Memory B cell (primary cell): ENCODE measurements at regions not wholly inside any gene's neighbourhood (a gene's known extent, or its start where the extent isn't known, plus 50 kb on each side); places are given as distances from the start of the nearest gene placed in this dataset.

Experiments used
- ATAC-seq: fragments of 150-1000 bp; cut with Tn5 transposase; 2 replicates; pipeline ENCODE4 v1.10.0; 2021; ENCODE audit warnings: low read depth, mild to moderate bottlenecking, moderate library complexity
- DNase-seq, 2 donors: peaks; one replicate each; pipeline ENCODE4 v3.0.0; 2022; ENCODE audit warnings: low spot score in 2 of 2
- H3K27ac Mint-ChIP-seq: one replicate; pipeline ENCODE4 v1.8.0; 2022; ENCODE audit warnings: mild to moderate bottlenecking, moderate library complexity, mixed read lengths
- H3K27me3 Mint-ChIP-seq: one replicate; pipeline ENCODE4 v1.8.0; 2022; ENCODE audit warnings: mixed read lengths
- H3K36me3 Mint-ChIP-seq: one replicate; pipeline ENCODE4 v1.8.0; 2022; ENCODE audit warnings: mild to moderate bottlenecking, mixed read lengths
- H3K4me1 Mint-ChIP-seq: one replicate; pipeline ENCODE4 v1.8.0; 2022; ENCODE audit warnings: mixed read lengths
- H3K4me3 Mint-ChIP-seq: one replicate; pipeline ENCODE4 v1.8.0; 2022; ENCODE audit warnings: mild to moderate bottlenecking, moderate library complexity, mixed read lengths
- H3K9me3 Mint-ChIP-seq: one replicate; pipeline ENCODE4 v1.8.0; 2022; ENCODE audit warnings: mixed read lengths

DNA sequence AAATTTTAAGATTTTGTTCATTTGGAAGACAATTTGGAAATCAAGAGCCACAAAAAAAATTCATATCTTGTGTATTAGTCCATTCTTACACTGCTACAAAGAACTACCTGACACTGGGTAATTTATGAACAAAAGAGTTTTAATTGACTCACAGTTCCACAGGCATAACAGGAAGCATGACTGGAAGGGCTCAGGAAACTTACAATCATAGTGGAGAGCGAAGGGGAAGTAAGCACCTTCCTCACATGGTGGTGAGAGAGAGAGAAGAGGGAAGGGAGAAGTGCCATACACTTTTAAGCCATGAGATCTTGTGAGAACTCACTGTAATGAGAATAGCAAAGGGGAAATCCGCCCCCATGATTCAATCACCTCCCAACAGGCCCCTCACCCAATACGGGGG is 274.4 kb downstream of the KCNN2 start:
- Mint-ChIP-seq H3K27me3 (no peaks in the 10 kb centered on the region), H3K4me1 (no peaks in the 10 kb centered on the region), H3K27ac (no peak overlapping the region), H3K9me3 (peaks cover 5% of the 10 kb centered on the region), H3K36me3 (no peaks in the 10 kb centered on the region), H3K4me3 (no peak overlapping the region)
- ATAC-seq (no peak), DNase-seq (no peak)

- no peak overlapping the region for H3K4me3 Mint-ChIP-seq
- no peaks in the 10 kb centered on the region for H3K27me3 Mint-ChIP-seq
- H3K36me3 Mint-ChIP-seq, result no peaks in the 10 kb centered on the region
- no peak for ATAC-seq
- no peak overlapping the region for H3K27ac Mint-ChIP-seq
- no peak for DNase-seq
- H3K9me3 Mint-ChIP-seq, result peaks cover 4% of the 10 kb centered on the region
- H3K4me1 Mint-ChIP-seq, result no peaks in the 10 kb centered on the region
Measured at GRCh38 chr5:114634967-114635901, 273.4 kb downstream of the KCNN2 start.

DNA sequence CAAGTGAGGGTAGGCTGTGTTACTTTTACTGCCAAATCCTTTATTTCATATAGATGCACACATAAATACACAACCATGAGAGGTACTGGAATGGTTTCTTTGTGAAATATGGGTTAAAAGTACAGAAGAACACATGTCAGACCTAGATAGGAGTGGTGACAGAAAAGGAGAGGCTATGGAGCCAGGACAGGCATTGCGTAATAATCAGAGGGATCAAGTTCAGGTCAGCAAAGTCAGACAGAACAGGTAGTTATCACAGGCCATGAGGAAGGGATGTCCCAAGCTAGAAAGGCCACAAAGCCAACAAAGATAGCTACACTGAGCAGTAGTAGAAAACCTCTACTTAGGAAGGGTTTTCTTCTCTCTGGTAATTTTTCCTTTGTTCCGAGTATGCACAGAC is 272.6 kb downstream of the KCNN2 start:
- Mint-ChIP-seq H3K36me3 (no peaks in the 10 kb centered on the region), H3K9me3 (peaks cover 4% of the 10 kb centered on the region), H3K27ac (no peak overlapping the region), H3K4me1 (no peaks in the 10 kb centered on the region), H3K4me3 (no peak overlapping the region), H3K27me3 (no peaks in the 10 kb centered on the region)
- ATAC-seq, result no peak
- no peak for DNase-seq

DNA sequence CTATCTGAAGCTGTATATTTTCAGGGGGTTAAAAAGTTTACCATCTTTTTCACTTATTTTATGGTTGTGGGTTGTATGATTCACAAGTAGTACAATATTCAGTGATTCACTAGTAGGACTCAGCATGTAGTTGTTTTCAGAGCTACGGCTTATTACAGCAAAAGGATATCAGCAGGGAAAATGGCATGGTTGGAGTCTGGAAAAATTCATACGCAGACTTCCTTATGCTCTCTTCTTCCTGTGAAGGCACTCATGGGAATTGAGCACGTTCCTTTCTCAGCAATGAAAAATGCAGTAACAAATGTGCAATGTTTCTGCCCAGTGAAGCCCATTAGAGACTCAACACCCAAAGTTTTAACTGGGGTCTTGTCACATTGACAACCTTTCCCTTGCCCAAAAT is 250.5 kb downstream of the KCNN2 start:
- no peak for DNase-seq
- H3K9me3 Mint-ChIP-seq, result peaks cover 10% of the 10 kb centered on the region
- no peaks in the 10 kb centered on the region for H3K4me1 Mint-ChIP-seq

GRCh38 chr5:114581136-114581535 is 219.3 kb downstream of the KCNN2 start:
- no peak overlapping the region for H3K27ac Mint-ChIP-seq
- ATAC-seq (no peak), DNase-seq (no peak)
- no peak overlapping the region for H3K4me3 Mint-ChIP-seq
- no peaks in the 10 kb centered on the region for H3K4me1 Mint-ChIP-seq
- no peaks in the 10 kb centered on the region for H3K36me3 Mint-ChIP-seq
- H3K9me3 Mint-ChIP-seq, result peaks cover 6% of the 10 kb centered on the region
- no peaks in the 10 kb centered on the region for H3K27me3 Mint-ChIP-seq

More for the DNA sequence above, 250.5 kb downstream of the KCNN2 start:
- Mint-ChIP-seq H3K4me3 (no peak overlapping the region), H3K36me3 (no peaks in the 10 kb centered on the region), H3K27ac (no peak overlapping the region), H3K27me3 (no peaks in the 10 kb centered on the region)
- ATAC-seq, result no peak

DNA sequence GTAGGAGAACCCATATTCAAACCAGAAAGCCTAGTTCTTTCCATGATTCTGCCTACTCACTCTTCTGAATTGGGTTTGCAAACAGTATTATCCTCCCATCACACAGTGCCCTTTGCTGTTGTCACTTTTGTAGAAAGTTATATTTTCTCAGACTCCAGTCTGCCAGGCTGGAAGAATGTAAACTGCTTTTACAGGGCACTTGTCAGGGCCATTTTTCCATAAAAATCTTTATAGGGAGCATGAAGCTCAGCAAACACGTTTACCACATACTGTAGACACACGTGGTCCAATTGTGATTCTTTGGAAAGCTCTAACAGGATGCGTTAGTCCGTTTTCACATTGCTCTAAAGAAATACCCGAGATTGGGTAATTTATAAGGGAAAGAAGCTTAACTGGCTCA is 204.0 kb downstream of the KCNN2 start:
- H3K27ac Mint-ChIP-seq, result no peak overlapping the region
- no peak for ATAC-seq
- H3K36me3 Mint-ChIP-seq, result no peaks in the 10 kb centered on the region
- H3K4me3 Mint-ChIP-seq, result no peak overlapping the region
- peaks cover 9% of the 10 kb centered on the region for H3K9me3 Mint-ChIP-seq
- no peak for DNase-seq
- H3K4me1 Mint-ChIP-seq, result no peaks in the 10 kb centered on the region
- H3K27me3 Mint-ChIP-seq, result peaks cover 3% of the 10 kb centered on the region

GRCh38 chr5:114565139-114565538 is 203.3 kb downstream of the KCNN2 start:
- Mint-ChIP-seq H3K27ac (no peak overlapping the region), H3K36me3 (no peaks in the 10 kb centered on the region), H3K4me1 (no peaks in the 10 kb centered on the region), H3K27me3 (peaks cover 3% of the 10 kb centered on the region), H3K4me3 (no peak overlapping the region), H3K9me3 (peaks cover 9% of the 10 kb centered on the region)
- ATAC-seq (no peak), DNase-seq (no peak)

DNA sequence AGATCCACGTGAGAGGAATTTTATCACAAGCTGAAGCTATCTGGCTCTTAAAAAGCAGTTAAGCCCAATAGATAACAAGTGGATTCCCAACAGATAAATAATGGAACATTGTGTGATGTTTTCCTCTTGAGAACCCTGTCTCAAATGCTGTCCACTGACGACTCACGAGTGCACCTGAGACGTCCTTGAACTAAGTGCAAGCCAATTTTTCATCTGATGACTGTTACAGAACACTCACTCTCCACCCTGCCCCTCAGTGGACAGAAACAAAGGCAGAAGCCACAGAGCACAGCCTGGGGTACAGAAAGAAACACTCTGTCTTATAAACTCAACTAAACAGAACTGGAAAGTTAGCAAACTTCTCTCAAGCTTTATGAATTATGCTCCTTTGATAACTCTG is 199.5 kb downstream of the KCNN2 start:
- no peak for ATAC-seq
- no peak for DNase-seq
- Mint-ChIP-seq H3K36me3 (no peaks in the 10 kb centered on the region), H3K27ac (no peak overlapping the region), H3K4me1 (no peaks in the 10 kb centered on the region), H3K27me3 (peaks cover 3% of the 10 kb centered on the region), H3K9me3 (peaks cover 3% of the 10 kb centered on the region), H3K4me3 (no peak overlapping the region)
